DOHH2 (cell line): ENCODE measurements at regions not wholly inside any gene's neighbourhood (a gene's known extent, or its start where the extent isn't known, plus 50 kb on each side); places are given as distances from the start of the nearest gene placed in this dataset.

Source experiments
- H3F3A ChIP-seq: fragments of 200-600 bp; sonication (generic), shearing (Covaris generic); 2 replicates; pipeline ENCODE4 v1.6.0; 2016; ENCODE audit warnings: antibody characterized with exemption, mild to moderate bottlenecking; ENCODE audit not compliant: control insufficient read depth, insufficient read depth
- H3K27ac ChIP-seq: fragments of 200-600 bp; sonication (generic); 2 replicates; pipeline ENCODE4 v1.5.1; 2014; ENCODE audit warnings: low read depth, mild to moderate bottlenecking, low read length, moderate library complexity
- H3K27me3 ChIP-seq: fragments of 200-600 bp; sonication (generic); 2 replicates; pipeline ENCODE4 v1.6.1; 2014; ENCODE audit warnings: mild to moderate bottlenecking, low read length, mixed read lengths; ENCODE audit not compliant: control insufficient read depth
- H3K36me3 ChIP-seq: fragments of 200-600 bp; sonication (generic); 2 replicates; pipeline ENCODE4 v1.6.1; 2014; ENCODE audit warnings: mild to moderate bottlenecking, low read length, moderate library complexity, mixed read lengths; ENCODE audit not compliant: control insufficient read depth
- H3K4me1 ChIP-seq: fragments of 200-600 bp; sonication (generic); 2 replicates; pipeline ENCODE4 v1.6.1; 2014; ENCODE audit warnings: mild to moderate bottlenecking, low read length, mixed read lengths; ENCODE audit not compliant: control insufficient read depth
- H3K4me2 ChIP-seq: fragments of 200-600 bp; sonication (generic); 2 replicates; pipeline ENCODE4 v1.6.0; 2014; ENCODE audit warnings: mild to moderate bottlenecking, low read length, moderate library complexity
- H3K4me3 ChIP-seq: fragments of 200-600 bp; sonication (generic); 2 replicates; pipeline ENCODE4 v1.5.1; 2014; ENCODE audit warnings: mild to moderate bottlenecking, low read length, mixed read lengths
- H3K79me2 ChIP-seq: fragments of 200-600 bp; sonication (generic); 2 replicates; pipeline ENCODE4 v1.6.1; 2014; ENCODE audit warnings: mild to moderate bottlenecking, low read length, mixed read lengths; ENCODE audit not compliant: control insufficient read depth
- H3K9me2 ChIP-seq: fragments of 200-600 bp; sonication (generic); replicated peaks from 2 replicates; pipeline ENCODE4 v1.6.1; 2014; ENCODE audit warnings: mild to moderate bottlenecking, low read length, mixed read lengths; ENCODE audit not compliant: control insufficient read depth
- H3K9me3 ChIP-seq: fragments of 200-600 bp; sonication (generic); 2 replicates; pipeline ENCODE4 v1.6.1; 2014; ENCODE audit warnings: antibody characterized with exemption, low read length, mixed read lengths; ENCODE audit not compliant: control insufficient read depth, insufficient read depth
- H4K20me1 ChIP-seq: fragments of 200-600 bp; sonication (generic); 2 replicates; pipeline ENCODE4 v1.6.0; 2014; ENCODE audit warnings: low read depth, mild to moderate bottlenecking, antibody characterized with exemption, low read length, moderate library complexity; ENCODE audit not compliant: control insufficient read depth, insufficient read depth
- EZH2phosphoT487 ChIP-seq: fragments of 200-600 bp; sonication (generic); IDR thresholded peaks from 2 replicates; pipeline ENCODE4 v1.6.1; 2017; ENCODE audit warnings: borderline replicate concordance, mild to moderate bottlenecking, antibody characterized with exemption, low read length, moderate library complexity, mixed read lengths
- TF ChIP-seq, protein P1 (sequence below): fragments of 200-600 bp; sonication (generic); IDR thresholded peaks from one replicate; pipeline ENCODE4 v1.5.1; 2014; ENCODE audit warnings: antibody characterized with exemption, mild to moderate bottlenecking, low read depth, low read length; ENCODE audit not compliant: poor library complexity, severe bottlenecking

DNA sequence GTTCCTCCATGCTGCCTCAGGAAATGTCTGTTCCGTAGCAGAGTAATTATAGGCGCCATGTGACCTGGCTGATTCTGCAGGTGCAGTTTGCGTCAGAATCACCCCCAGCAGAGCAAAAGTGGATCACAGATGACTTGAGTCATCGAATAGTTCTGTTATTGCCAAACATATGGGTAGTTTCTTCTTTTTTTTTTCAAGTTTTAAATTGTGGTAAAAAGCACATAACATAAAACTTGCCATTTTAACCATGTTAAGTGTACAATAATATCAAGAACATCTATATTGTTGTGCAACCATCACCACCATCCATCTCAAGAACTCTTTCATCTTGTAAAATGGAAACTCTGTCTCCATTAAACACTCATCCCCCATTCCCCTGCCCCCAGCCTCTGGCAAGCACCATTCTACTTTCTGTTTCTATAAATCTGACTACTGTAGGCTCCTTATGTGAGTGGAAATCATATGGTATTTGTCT lies 177.7 kb upstream of the TWIST2 start:
- H3K79me2 ChIP-seq = no peaks in the 10 kb centered on the region

DNA sequence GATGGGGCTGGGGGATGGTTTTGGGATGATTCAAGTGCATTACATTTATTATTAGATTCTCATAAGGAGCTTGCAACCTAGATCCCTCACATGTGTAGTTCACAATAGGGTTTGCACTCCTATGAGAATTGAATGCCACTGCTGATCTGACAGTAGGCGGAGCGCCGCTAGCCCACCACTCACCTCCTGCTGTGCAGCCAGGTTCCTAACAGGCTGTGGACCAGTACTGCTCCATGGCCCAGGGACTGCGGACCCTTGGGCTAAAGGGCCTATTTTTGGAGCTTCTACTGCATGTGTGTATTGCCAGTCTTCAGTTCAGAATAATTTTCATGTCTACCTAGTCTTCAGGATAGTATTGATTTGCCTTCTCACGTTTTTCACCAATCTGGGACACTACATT lies 165.3 kb upstream of the TWIST2 start:
- H4K20me1 ChIP-seq = no peaks in the 10 kb centered on the region
- no peaks in the 10 kb centered on the region for H3K9me2 ChIP-seq
- H3K27me3 ChIP-seq = no peaks in the 10 kb centered on the region
- no peaks in the 10 kb centered on the region for H3K36me3 ChIP-seq
- H3K27ac ChIP-seq = no peak overlapping the region
- no peaks in the 10 kb centered on the region for H3K4me1 ChIP-seq
- TF ChIP-seq EZH2phosphoT487 = no peak
- TF ChIP-seq, protein P1, sequence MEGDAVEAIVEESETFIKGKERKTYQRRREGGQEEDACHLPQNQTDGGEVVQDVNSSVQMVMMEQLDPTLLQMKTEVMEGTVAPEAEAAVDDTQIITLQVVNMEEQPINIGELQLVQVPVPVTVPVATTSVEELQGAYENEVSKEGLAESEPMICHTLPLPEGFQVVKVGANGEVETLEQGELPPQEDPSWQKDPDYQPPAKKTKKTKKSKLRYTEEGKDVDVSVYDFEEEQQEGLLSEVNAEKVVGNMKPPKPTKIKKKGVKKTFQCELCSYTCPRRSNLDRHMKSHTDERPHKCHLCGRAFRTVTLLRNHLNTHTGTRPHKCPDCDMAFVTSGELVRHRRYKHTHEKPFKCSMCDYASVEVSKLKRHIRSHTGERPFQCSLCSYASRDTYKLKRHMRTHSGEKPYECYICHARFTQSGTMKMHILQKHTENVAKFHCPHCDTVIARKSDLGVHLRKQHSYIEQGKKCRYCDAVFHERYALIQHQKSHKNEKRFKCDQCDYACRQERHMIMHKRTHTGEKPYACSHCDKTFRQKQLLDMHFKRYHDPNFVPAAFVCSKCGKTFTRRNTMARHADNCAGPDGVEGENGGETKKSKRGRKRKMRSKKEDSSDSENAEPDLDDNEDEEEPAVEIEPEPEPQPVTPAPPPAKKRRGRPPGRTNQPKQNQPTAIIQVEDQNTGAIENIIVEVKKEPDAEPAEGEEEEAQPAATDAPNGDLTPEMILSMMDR = no peak
- H3K4me3 ChIP-seq = no peak overlapping the region
- H3F3A ChIP-seq = no peaks in the 10 kb centered on the region
- no peaks in the 10 kb centered on the region for H3K79me2 ChIP-seq
- no peaks in the 10 kb centered on the region for H3K9me3 ChIP-seq
- no peak overlapping the region for H3K4me2 ChIP-seq

More for the DNA sequence above, 177.7 kb upstream of the TWIST2 start:
- Histone ChIP-seq H3K27me3 (no peaks in the 10 kb centered on the region), H3K4me2 (peak overlapping the region; percentile 13; the same call in 1 of the 2 replicates), H3K4me3 (no peak overlapping the region), H3F3A (no peaks in the 10 kb centered on the region), H3K36me3 (no peaks in the 10 kb centered on the region), H3K4me1 (peaks cover 11% of the 10 kb centered on the region), H3K27ac (no peak overlapping the region), H4K20me1 (no peaks in the 10 kb centered on the region), H3K9me3 (no peaks in the 10 kb centered on the region), H3K9me2 (no peaks in the 10 kb centered on the region)
- TF ChIP-seq EZH2phosphoT487 = no peak
- TF ChIP-seq, protein P1 = no peak

DNA sequence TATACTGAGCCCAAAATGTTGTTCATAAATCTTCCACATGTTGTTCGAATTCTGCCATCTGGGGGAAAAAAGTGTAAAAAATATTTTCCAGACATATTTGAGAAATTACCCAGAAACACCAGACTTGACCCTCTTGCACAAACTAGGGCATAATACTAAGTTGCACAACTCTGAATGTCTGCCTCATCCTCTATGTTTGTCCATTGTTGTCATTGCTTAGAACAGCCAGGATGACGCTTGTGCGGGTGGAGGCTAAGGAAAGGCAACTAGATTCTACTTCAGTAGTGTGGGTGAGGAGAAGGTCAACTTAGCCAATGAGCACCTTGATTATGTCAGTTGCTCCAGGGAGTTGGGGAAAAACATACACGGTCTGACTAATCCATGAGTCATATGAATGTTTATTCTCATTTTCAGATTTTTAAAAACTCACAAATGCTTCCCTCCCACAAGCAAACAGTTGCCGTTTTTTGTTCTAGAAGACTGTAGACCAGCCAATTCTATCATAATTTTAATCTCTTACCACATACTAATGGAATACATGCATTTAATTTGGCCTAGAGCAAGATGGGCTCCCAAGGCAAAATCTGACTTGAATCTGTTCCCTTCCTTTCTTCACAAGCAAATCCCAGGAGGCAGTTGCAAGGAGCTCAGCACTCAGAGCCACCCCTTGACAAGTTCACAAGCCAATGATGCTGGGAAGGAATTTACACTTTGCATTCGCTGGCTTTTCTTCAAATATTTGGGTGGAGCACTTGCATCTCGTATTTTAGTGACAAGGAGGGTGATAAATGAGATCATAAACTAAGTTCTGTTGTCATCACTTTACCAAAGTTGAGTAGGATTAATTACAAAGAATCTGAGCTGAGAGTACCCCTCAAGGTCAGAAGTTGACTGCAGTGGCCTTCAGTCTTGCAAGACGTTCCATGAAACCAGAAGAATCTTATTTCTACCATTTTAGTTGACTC lies 163.2 kb upstream of the TWIST2 start:
- no peak for TF ChIP-seq EZH2phosphoT487
- Histone ChIP-seq H4K20me1 (no peaks in the 10 kb centered on the region), H3F3A (no peaks in the 10 kb centered on the region), H3K4me2 (no peak overlapping the region), H3K27me3 (no peaks in the 10 kb centered on the region), H3K4me1 (no peaks in the 10 kb centered on the region), H3K36me3 (no peaks in the 10 kb centered on the region), H3K9me2 (no peaks in the 10 kb centered on the region), H3K27ac (no peak overlapping the region), H3K9me3 (no peaks in the 10 kb centered on the region), H3K4me3 (no peak overlapping the region), H3K79me2 (no peaks in the 10 kb centered on the region)

DNA sequence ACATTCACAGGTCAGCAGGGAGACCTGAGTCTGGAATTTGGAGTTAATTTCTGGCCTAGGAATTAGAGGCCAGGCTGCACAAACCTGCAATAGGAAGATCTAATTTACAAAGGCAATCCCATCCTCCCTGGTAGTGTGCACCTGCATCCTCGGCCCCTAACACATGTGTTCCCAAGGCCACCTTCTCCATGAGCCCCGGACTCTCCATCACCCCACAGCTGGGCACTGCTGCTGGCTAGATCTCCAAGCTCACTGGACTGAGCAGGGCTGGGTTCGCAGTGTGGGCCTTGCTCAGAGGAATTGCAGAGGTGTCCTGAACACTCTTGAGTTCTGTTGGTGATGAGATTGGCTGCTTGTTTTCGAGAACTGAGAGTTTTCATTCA lies 162.6 kb upstream of the TWIST2 start:
- TF ChIP-seq EZH2phosphoT487 = no peak
- TF ChIP-seq, protein P1 = no peak
- Histone ChIP-seq H3F3A (no peaks in the 10 kb centered on the region), H4K20me1 (no peaks in the 10 kb centered on the region), H3K27me3 (no peaks in the 10 kb centered on the region), H3K9me2 (no peaks in the 10 kb centered on the region), H3K4me3 (no peak overlapping the region), H3K79me2 (no peaks in the 10 kb centered on the region), H3K36me3 (no peaks in the 10 kb centered on the region), H3K27ac (no peak overlapping the region), H3K4me2 (no peak overlapping the region), H3K4me1 (no peaks in the 10 kb centered on the region), H3K9me3 (no peaks in the 10 kb centered on the region)
